Activated CD4-positive, alpha-beta memory T cell treated with anti-CD3 and anti-CD28 coated beads for 36 hours (primary cell): ENCODE measurements at regions not wholly inside any gene's neighbourhood (a gene's known extent, or its start where the extent isn't known, plus 50 kb on each side); places are given as distances from the start of the nearest gene placed in this dataset.
"Not testable (repeated sequence)": the region's sequence is repeated elsewhere in the genome, so short reads cannot be mapped to it uniquely, and the experiment has no call there.

Experiments used
- CTCF ChIA-PET: fragments of 350-600 bp; sonication (Branson Sonifier 250); formaldehyde crosslinking; loops from one replicate; lab custom pipeline; 2021; ENCODE audit warnings: antibody characterized with exemption, inconsistent platforms; lab: Charles Lee
- POLR2A ChIA-PET: fragments of 350-600 bp; sonication (Branson Sonifier 250); formaldehyde crosslinking; loops from one replicate; lab custom pipeline; 2021; ENCODE audit warnings: antibody characterized with exemption; lab: Charles Lee
- DNase-seq: peaks from one replicate; pipeline ENCODE4 v3.0.0-alpha.2; 2020
- H3K27ac Mint-ChIP-seq: one replicate; pipeline ENCODE4 v1.8.0; 2021; ENCODE audit warnings: mixed read lengths
- H3K27me3 Mint-ChIP-seq: one replicate; pipeline ENCODE4 v1.8.0; 2021; ENCODE audit warnings: mixed read lengths
- H3K36me3 Mint-ChIP-seq: one replicate; pipeline ENCODE4 v1.8.0; 2021; ENCODE audit warnings: mixed read lengths
- H3K4me1 Mint-ChIP-seq: one replicate; pipeline ENCODE4 v1.8.0; 2021; ENCODE audit warnings: low read depth, mixed read lengths
- H3K4me3 Mint-ChIP-seq: one replicate; pipeline ENCODE4 v1.8.0; 2021; ENCODE audit warnings: mild to moderate bottlenecking, mixed read lengths
- H3K9me3 Mint-ChIP-seq: one replicate; pipeline ENCODE4 v1.8.0; 2021; ENCODE audit warnings: mixed read lengths
- intact Hi-C: fragments of 100-400 bp; cut with micrococcal nuclease; formaldehyde crosslinking; loops from one replicate; pipeline ENCODE4 v1.15.1; 2023

DNA sequence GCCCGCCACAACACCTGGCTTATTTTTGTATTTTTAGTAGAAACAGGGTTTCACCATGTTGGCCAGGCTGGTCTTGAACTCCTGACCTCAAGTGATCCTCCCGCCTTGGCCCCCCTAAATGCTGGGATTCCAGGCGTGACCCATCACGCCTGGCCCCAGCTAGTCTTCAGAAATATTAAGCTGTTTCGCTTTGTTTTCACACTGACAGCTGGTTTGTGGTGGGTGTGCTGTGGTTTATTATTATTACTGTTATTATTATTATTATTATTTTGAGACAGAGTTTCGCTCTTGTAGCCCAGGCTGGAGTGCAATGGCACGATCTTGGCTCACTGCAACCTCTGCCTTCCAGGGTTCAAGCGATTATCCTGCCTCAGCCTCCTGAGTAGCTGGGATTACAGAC, 101.6 kb upstream of the CCZ1B start:
- H3K4me1 Mint-ChIP-seq, CTCF ChIA-PET, POLR2A ChIA-PET, H3K36me3 Mint-ChIP-seq, H3K4me3 Mint-ChIP-seq, H3K27me3 Mint-ChIP-seq, H3K27ac Mint-ChIP-seq, DNase-seq, H3K9me3 Mint-ChIP-seq, intact Hi-C loops: not testable (repeated sequence)

GRCh38 chr7:6929588-6929987, 103.5 kb upstream of the CCZ1B start:
- H3K4me3 Mint-ChIP-seq, H3K4me1 Mint-ChIP-seq, H3K27ac Mint-ChIP-seq, intact Hi-C loops, POLR2A ChIA-PET, H3K9me3 Mint-ChIP-seq, H3K36me3 Mint-ChIP-seq, CTCF ChIA-PET, H3K27me3 Mint-ChIP-seq, DNase-seq: not testable (repeated sequence)

GRCh38 chr7:6930081-6930635, 104.1 kb upstream of the CCZ1B start:
- H3K9me3 Mint-ChIP-seq, POLR2A ChIA-PET, H3K36me3 Mint-ChIP-seq, H3K4me1 Mint-ChIP-seq, H3K4me3 Mint-ChIP-seq, H3K27ac Mint-ChIP-seq, intact Hi-C loops, DNase-seq, H3K27me3 Mint-ChIP-seq: not testable (repeated sequence)
- CTCF ChIA-PET: interaction anchor here (1.7 kb wide), 1 partner anchor 20 kb away, joined by 5 read pairs; no protein-coding TSS in a partner anchor

DNA sequence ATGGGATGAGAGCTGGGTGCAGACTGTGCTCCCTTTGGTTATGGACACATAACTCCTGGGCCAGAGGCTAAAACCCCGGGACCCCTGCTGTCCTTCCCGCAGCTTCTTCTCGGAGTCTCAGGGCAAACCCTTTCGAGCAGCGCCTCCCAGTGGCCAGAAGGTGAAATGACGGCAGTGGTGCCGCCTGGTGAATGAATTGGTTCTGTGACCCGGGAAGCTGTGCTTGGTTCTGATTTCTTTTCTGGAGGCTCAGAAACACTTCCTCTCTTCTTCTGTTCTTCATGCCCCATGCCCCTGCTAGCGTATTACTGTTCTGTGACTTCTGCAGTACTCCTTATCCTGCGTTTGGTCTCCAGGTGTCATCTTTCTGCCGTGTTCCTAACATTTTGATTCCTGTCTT, 104.7 kb upstream of the CCZ1B start:
- H3K36me3 Mint-ChIP-seq, H3K9me3 Mint-ChIP-seq, H3K4me1 Mint-ChIP-seq, H3K4me3 Mint-ChIP-seq, intact Hi-C loops, POLR2A ChIA-PET, H3K27ac Mint-ChIP-seq, H3K27me3 Mint-ChIP-seq: not testable (repeated sequence)
- peak; percentile 61 for DNase-seq
- CTCF ChIA-PET: interaction anchor here (1.7 kb wide), 1 partner anchor 20 kb away, joined by 5 read pairs; no protein-coding TSS in a partner anchor

- H3K9me3 Mint-ChIP-seq, H3K4me3 Mint-ChIP-seq, DNase-seq, H3K27ac Mint-ChIP-seq, intact Hi-C loops, H3K36me3 Mint-ChIP-seq, POLR2A ChIA-PET, H3K27me3 Mint-ChIP-seq, H3K4me1 Mint-ChIP-seq: not testable (repeated sequence)
- CTCF ChIA-PET: interaction anchor here (1.7 kb wide), 1 partner anchor 19 kb away, joined by 5 read pairs; no protein-coding TSS in a partner anchor
Observed at GRCh38 chr7:6931456-6931855, 105.4 kb upstream of the CCZ1B start.

DNA sequence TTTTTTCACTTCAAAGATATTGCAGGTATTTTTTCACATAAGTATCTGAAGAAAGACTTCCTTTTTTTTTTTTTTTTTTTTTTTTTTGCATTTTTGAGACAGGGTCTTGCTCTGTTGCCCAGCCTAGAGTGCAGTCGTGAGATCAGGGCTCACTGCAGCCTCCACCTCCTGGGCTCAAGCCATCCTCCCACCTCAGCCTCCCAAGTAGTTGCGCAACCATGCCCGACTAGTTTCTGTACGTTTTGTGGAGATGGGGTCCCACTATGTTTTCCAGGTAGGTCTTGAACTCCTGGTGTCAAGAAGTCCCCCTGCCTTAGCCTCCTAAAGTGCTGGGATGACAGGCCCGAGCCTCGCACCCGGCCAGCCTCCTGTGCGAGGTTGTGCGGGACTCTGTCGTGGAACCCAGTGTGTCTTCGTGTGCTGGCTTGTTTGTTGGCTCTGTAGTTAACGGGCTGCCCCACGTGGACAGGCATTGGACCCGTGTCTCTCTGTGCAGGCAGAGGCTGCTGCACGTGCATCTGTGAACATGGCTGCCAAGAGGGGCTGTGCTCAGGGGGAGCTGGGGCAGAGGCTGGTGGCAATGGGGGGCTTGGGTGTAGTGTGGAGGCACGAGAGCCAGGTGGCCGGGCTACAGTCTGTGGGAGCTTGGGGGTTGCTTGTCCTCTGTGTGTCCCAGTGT, 108.0 kb upstream of the CCZ1B start:
- intact Hi-C loops, H3K36me3 Mint-ChIP-seq, H3K4me3 Mint-ChIP-seq, CTCF ChIA-PET, POLR2A ChIA-PET, H3K9me3 Mint-ChIP-seq, H3K27me3 Mint-ChIP-seq, H3K27ac Mint-ChIP-seq, DNase-seq, H3K4me1 Mint-ChIP-seq: not testable (repeated sequence)

GRCh38 chr7:6934981-6935380, 108.9 kb upstream of the CCZ1B start:
- Mint-ChIP-seq H3K27ac (no peak overlapping the region), H3K36me3 (no peaks in the 10 kb centered on the region), H3K27me3 (no peaks in the 10 kb centered on the region), H3K4me1 (peaks cover 8% of the 10 kb centered on the region), H3K4me3 (no peak overlapping the region), H3K9me3 (no peaks in the 10 kb centered on the region)
- POLR2A ChIA-PET: no interaction called here
- intact Hi-C loops: no loop called here
- CTCF ChIA-PET: no interaction called here
- DNase-seq: no peak

GRCh38 chr7:6936626-6937025, 110.6 kb upstream of the CCZ1B start:
- CTCF ChIA-PET, H3K36me3 Mint-ChIP-seq, H3K4me3 Mint-ChIP-seq, H3K4me1 Mint-ChIP-seq, intact Hi-C loops, H3K27ac Mint-ChIP-seq, DNase-seq, H3K27me3 Mint-ChIP-seq, H3K9me3 Mint-ChIP-seq, POLR2A ChIA-PET: not testable (repeated sequence)

- H3K36me3 Mint-ChIP-seq, POLR2A ChIA-PET, H3K9me3 Mint-ChIP-seq, intact Hi-C loops, H3K27me3 Mint-ChIP-seq, DNase-seq, H3K27ac Mint-ChIP-seq, H3K4me3 Mint-ChIP-seq, H3K4me1 Mint-ChIP-seq: not testable (repeated sequence)
- CTCF ChIA-PET: interaction anchor here (0.6 kb wide), 1 partner anchor 714 kb away, joined by 3 read pairs; no protein-coding TSS in a partner anchor
Observed at GRCh38 chr7:6937746-6938145, 111.7 kb upstream of the CCZ1B start.

DNA sequence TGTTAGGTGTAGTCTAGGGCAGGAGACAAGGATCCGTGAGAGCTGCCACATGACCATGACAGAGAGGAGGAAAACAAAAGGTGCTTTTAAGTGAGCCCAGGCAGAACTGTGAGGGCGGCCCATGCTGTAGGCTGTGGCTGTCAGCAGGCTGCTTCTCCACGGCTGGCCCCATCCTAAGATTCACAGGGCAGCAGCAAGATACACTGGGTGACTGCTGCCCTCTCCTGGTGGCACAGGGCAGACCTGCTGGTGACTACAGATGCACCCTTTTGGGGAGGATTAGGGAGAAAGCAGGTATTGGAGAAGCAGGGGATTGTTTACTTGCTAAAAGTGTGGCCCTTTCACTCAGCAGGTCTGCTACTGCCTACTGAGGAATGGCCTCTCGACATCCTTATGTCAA, 112.2 kb upstream of the CCZ1B start:
- DNase-seq: peak; percentile 45
- H3K27ac Mint-ChIP-seq, POLR2A ChIA-PET, H3K4me1 Mint-ChIP-seq, intact Hi-C loops, H3K36me3 Mint-ChIP-seq, H3K27me3 Mint-ChIP-seq, H3K4me3 Mint-ChIP-seq, H3K9me3 Mint-ChIP-seq: not testable (repeated sequence)
- CTCF ChIA-PET: interaction anchor here (0.6 kb wide), 1 partner anchor 714 kb away, joined by 3 read pairs; no protein-coding TSS in a partner anchor

DNA sequence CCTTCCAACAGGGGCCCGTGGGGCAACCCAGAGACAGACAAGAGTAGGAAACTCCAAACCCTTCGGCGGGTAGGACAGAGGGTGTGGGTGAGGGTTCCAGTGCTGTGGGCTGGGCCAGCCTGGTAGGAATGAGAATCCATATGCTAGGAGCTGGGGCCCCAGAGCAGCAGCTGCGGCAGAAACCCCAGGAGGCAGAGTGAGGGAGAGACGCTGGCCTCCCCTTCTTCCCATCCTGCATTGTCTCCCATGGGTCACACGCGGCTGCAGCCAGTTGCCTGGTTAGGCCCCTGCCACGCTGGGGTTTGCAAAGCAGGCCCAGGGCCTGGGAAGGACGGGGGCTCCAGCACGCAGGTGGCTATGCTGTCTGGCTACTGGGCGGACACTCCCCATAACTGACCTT, 113.1 kb upstream of the CCZ1B start:
- H3K36me3 Mint-ChIP-seq, H3K27ac Mint-ChIP-seq, H3K4me3 Mint-ChIP-seq, CTCF ChIA-PET, POLR2A ChIA-PET, H3K27me3 Mint-ChIP-seq, H3K9me3 Mint-ChIP-seq, intact Hi-C loops, DNase-seq, H3K4me1 Mint-ChIP-seq: not testable (repeated sequence)

DNA sequence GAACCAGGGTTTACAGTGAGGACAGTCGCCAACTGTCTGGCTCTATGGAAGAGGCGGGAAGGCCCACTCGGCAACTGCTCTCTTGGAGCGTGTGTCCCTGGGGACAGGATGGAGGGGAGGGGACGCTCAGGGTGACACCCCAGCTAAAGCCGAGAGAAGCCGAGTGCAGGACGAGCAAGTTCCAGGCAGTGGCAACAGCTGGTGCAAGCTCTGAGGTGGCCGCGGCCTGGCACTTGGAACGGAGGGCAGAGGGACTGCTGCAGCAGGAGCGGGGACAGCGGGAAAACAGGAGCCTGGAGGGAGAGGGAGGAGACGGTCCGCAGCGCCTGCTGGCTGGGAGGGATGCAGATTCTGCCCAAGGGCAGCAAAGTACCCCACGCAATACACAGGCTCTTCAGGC, 113.8 kb upstream of the CCZ1B start:
- H3K27me3 Mint-ChIP-seq, POLR2A ChIA-PET: not testable (repeated sequence)

DNA sequence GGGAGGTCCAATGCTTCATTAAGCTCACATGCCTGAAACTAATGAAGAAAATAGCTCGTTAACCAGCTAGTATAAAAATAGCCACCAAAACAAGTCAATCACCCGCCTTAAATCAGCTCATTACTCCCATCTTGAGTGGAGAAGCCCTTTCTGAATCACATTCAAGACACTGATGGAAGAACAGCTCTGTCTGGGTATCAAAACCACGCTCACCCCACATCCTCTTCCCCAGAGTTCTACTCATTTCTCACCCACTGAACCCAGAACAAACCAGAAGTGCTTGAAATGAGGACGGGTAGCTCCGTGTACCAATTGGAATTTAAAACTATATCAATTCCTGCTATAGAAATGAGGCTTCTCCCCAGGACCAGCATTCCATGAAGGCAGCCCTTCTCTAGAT, 120.8 kb upstream of the CCZ1B start:
- DNase-seq, POLR2A ChIA-PET, H3K9me3 Mint-ChIP-seq, H3K27ac Mint-ChIP-seq, H3K4me3 Mint-ChIP-seq, H3K36me3 Mint-ChIP-seq, intact Hi-C loops, H3K27me3 Mint-ChIP-seq, H3K4me1 Mint-ChIP-seq: not testable (repeated sequence)
- CTCF ChIA-PET: interaction anchor here (0.6 kb wide), 1 partner anchor 104 kb away, joined by 3 read pairs; no protein-coding TSS in a partner anchor

More for the DNA sequence above, 113.8 kb upstream of the CCZ1B start:
- CTCF ChIA-PET, H3K4me1 Mint-ChIP-seq, H3K36me3 Mint-ChIP-seq, H3K9me3 Mint-ChIP-seq, H3K27ac Mint-ChIP-seq, DNase-seq, intact Hi-C loops, H3K4me3 Mint-ChIP-seq: not testable (repeated sequence)
